ENCODE measurements at regions not wholly inside any gene's neighbourhood (a gene's known extent, or its start where the extent isn't known, plus 50 kb on each side); places are given as distances from the start of the nearest gene placed in this dataset.

- TF ChIP-seq CTCF (IDR thresholded peaks at IDR 0.05 in 8 of 11, conservative IDR thresholded peaks at IDR 0.05 in 3 of 11) (no peak), POLR2AphosphoS5 (IDR thresholded peaks at IDR 0.05) (no peak), POLR2A (IDR thresholded peaks at IDR 0.05) (no peak)
- DNase-seq: no peak
- H3K4me3 ChIP-seq: no peak overlapping the region
- H3K4me1 ChIP-seq: no peaks in the 10 kb centered on the region
- peaks cover 0 to 77% (median 7%) of the 10 kb centered on the region in 6 donors for H3K36me3 ChIP-seq
- H3K27ac ChIP-seq: no peak overlapping the region
- intact Hi-C loops (cut with DNase I; ENCODE audit: low total_unique reads): no loop called here
- no peaks in the 10 kb centered on the region for H3K27me3 ChIP-seq (replicated peaks in 1 of 7)
- H3K9me3 ChIP-seq: no peaks in the 10 kb centered on the region
- 76 to 98% (median 92%) methylated on average over 8 of the region's 8 CpGs for whole genome bisulfite sequencing, 5 donors
These were observed 51.7 kb downstream of the CCDC180 start for GRCh38 chr9:97359147-97359546.
